PC-9 (cell line): ENCODE measurements at regions not wholly inside any gene's neighbourhood (a gene's known extent, or its start where the extent isn't known, plus 50 kb on each side); places are given as distances from the start of the nearest gene placed in this dataset.

Source experiments
- CTCF ChIP-seq: fragments of 200-600 bp; sonication (generic); conservative IDR thresholded peaks from 2 replicates; pipeline ENCODE4 v1.6.1; 2017; ENCODE audit warnings: mixed run types, antibody characterized with exemption, mild to moderate bottlenecking, moderate library complexity
- EZH2 ChIP-seq: fragments of 200-600 bp; sonication (generic); IDR thresholded peaks from 2 replicates; pipeline ENCODE4 v1.8.0; 2017; ENCODE audit warnings: antibody characterized with exemption, low read depth

GRCh38 chr5:125274938-125275724 is 528.7 kb upstream of the ZNF608 start:
- TF ChIP-seq EZH2 (no peak), CTCF (no peak)
